Liver (tissue), 3 donors: ENCODE measurements at regions not wholly inside any gene's neighbourhood (a gene's known extent, or its start where the extent isn't known, plus 50 kb on each side); places are given as distances from the start of the nearest gene placed in this dataset.

Experiments used
- TAF1 ChIP-seq: conservative IDR thresholded peaks from 2 replicates; pipeline ENCODE4 v1.6.1; 2016; ENCODE audit warnings: antibody characterized with exemption, mild to moderate bottlenecking
- TF ChIP-seq, protein P1 (sequence below): fragments of 150-350 bp; IDR thresholded peaks from 2 replicates; pipeline ENCODE4 v1.5.1; 2017; ENCODE audit warnings: improper control_type of control experiment, low read depth, low read length; ENCODE audit not compliant: missing input control
- donor health status: healthy.
- donor health status: healthy.

DNA sequence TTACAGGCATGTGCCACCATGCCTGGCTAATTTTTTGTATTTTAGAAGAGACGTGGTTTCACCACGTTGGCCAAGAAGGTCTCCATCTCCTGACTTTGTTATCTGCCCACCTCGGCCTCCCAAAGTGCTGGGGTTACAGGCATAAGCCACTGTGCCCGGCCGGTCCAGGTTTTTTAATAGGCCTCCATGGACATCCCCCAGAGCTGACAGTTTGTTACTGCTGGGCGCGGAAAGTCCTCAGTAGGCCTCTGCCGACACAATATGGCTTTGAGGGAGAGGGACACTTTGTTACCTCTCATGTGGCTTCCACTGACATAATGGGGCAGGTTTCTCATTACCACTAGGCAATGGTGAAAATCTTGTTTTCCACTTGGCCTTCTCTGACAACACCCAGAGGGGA is 152.0 kb downstream of the WNT7A start:
- no peak for TF ChIP-seq TAF1
- TF ChIP-seq, protein P1, sequence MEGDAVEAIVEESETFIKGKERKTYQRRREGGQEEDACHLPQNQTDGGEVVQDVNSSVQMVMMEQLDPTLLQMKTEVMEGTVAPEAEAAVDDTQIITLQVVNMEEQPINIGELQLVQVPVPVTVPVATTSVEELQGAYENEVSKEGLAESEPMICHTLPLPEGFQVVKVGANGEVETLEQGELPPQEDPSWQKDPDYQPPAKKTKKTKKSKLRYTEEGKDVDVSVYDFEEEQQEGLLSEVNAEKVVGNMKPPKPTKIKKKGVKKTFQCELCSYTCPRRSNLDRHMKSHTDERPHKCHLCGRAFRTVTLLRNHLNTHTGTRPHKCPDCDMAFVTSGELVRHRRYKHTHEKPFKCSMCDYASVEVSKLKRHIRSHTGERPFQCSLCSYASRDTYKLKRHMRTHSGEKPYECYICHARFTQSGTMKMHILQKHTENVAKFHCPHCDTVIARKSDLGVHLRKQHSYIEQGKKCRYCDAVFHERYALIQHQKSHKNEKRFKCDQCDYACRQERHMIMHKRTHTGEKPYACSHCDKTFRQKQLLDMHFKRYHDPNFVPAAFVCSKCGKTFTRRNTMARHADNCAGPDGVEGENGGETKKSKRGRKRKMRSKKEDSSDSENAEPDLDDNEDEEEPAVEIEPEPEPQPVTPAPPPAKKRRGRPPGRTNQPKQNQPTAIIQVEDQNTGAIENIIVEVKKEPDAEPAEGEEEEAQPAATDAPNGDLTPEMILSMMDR, result no peak
